ENCODE measurements at regions not wholly inside any gene's neighbourhood (a gene's known extent, or its start where the extent isn't known, plus 50 kb on each side); places are given as distances from the start of the nearest gene placed in this dataset.
"Not testable (repeated sequence)": the region's sequence is repeated elsewhere in the genome, so short reads cannot be mapped to it uniquely, and the experiment has no call there.

DNA sequence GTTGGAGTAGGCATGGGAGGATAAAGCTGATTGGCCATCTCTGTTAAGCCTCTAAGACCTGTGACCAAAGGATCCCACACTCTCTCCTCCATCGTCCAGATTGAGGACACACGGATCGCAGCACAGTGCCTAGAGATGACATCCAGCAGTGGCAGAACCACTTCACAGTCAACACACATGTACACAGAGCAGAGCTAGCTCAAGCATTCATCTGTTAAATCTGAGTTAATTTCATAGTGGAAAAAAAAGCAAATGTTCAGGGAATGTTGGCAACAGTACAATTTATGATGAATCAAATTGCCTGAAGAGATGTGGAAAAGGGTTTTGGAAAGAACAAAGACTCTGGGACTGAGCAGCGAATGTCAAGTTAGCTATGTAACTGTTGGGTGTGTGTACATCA, 108.1 kb upstream of the PLAAT1 start:
- Histone ChIP-seq H3K27me3 (ENCODE audit: low read length) (no peaks in the 10 kb centered on the region), H3K79me2 (ENCODE audit: low read length) (no peaks in the 10 kb centered on the region), H3K9me3 (ENCODE audit: low read length) (no peaks in the 10 kb centered on the region), H3K27ac (ENCODE audit: low read length) (no peak overlapping the region), H4K20me1 (ENCODE audit: insufficient read depth, low read depth, low read length) (no peaks in the 10 kb centered on the region), H3K36me3 (ENCODE audit: insufficient read depth, low read length) (no peaks in the 10 kb centered on the region), H2AFZ (ENCODE audit: low read length) (no peak overlapping the region), H3K4me3 (ENCODE audit: low read length) (no peak overlapping the region), H3K9me2 (replicated peaks; ENCODE audit: insufficient read depth, low read length) (no peaks in the 10 kb centered on the region), H3K9ac (ENCODE audit: low read length) (no peak overlapping the region), H3K4me1 (ENCODE audit: low read length) (no peaks in the 10 kb centered on the region), H3K4me2 (ENCODE audit: low read depth, low read length, poor library complexity, severe bottlenecking) (no peak overlapping the region)
- DNase-seq, result no peak

DNA sequence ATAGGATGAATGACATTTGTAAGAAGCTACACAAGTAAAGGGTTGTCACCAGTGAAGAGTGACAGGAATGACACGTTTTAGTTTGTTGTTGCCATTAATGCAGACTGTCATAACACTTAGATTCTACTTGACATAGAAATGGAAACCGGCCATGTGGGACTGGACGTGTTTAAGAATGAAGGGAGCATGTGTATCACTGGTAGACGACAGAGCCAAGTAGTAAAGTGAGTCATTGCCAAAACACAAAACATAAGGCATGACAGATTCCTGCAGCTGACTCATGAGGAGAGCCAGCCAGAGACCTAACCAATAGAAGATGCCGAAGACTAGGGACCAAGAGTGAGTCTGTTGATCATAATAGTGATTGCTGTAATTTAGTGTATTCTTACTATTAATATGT, 106.2 kb upstream of the PLAAT1 start:
- Histone ChIP-seq H4K20me1 (ENCODE audit: insufficient read depth, low read depth, low read length) (no peaks in the 10 kb centered on the region), H3K36me3 (ENCODE audit: insufficient read depth, low read length) (no peaks in the 10 kb centered on the region), H3K27ac (ENCODE audit: low read length) (no peak overlapping the region), H3K9me2 (replicated peaks; ENCODE audit: insufficient read depth, low read length) (no peaks in the 10 kb centered on the region), H3K9me3 (ENCODE audit: low read length) (no peaks in the 10 kb centered on the region), H3K79me2 (ENCODE audit: low read length) (no peaks in the 10 kb centered on the region), H3K4me1 (ENCODE audit: low read length) (no peaks in the 10 kb centered on the region), H3K4me2 (ENCODE audit: low read depth, low read length, poor library complexity, severe bottlenecking) (no peak overlapping the region), H3K27me3 (ENCODE audit: low read length) (no peaks in the 10 kb centered on the region), H3K9ac (ENCODE audit: low read length) (no peak overlapping the region), H3K4me3 (ENCODE audit: low read length) (no peak overlapping the region), H2AFZ (ENCODE audit: low read length) (no peak overlapping the region)
- DNase-seq, result no peak

DNA sequence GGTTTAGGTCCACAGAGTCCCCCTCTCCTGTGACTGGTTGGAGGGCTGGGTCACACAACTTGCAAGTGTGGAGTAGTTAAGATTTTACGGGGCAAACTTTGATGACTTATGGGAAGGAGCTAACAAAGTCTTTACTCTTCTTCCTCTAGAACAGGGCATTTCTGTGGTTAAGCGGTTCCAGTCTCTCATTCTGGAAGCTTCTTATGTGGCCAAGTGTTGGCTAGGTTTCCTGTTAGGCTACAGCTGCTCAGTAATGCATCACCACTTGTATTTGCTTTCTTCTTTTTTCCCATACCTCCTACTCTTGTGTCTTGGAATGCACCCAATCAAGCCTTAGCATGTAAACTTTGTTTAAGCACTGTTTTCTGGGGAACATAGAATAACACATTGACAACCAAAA, 100.6 kb upstream of the PLAAT1 start:
- H3K9me2 ChIP-seq (replicated peaks; ENCODE audit: insufficient read depth, low read length), result no peaks in the 10 kb centered on the region
- no peak overlapping the region for H3K4me3 ChIP-seq (ENCODE audit: low read length)
- H2AFZ ChIP-seq (ENCODE audit: low read length), result no peak overlapping the region
- no peak for DNase-seq
- no peak overlapping the region for H3K4me2 ChIP-seq (ENCODE audit: low read depth, low read length, poor library complexity, severe bottlenecking)
- no peaks in the 10 kb centered on the region for H3K79me2 ChIP-seq (ENCODE audit: low read length)
- no peaks in the 10 kb centered on the region for H3K4me1 ChIP-seq (ENCODE audit: low read length)
- H3K9me3 ChIP-seq (ENCODE audit: low read length), result no peaks in the 10 kb centered on the region
- H3K9ac ChIP-seq (ENCODE audit: low read length), result no peak overlapping the region
- H3K27me3 ChIP-seq (ENCODE audit: low read length), result no peaks in the 10 kb centered on the region
- no peaks in the 10 kb centered on the region for H3K36me3 ChIP-seq (ENCODE audit: insufficient read depth, low read length)
- no peaks in the 10 kb centered on the region for H4K20me1 ChIP-seq (ENCODE audit: insufficient read depth, low read depth, low read length)
- no peak overlapping the region for H3K27ac ChIP-seq (ENCODE audit: low read length)

DNA sequence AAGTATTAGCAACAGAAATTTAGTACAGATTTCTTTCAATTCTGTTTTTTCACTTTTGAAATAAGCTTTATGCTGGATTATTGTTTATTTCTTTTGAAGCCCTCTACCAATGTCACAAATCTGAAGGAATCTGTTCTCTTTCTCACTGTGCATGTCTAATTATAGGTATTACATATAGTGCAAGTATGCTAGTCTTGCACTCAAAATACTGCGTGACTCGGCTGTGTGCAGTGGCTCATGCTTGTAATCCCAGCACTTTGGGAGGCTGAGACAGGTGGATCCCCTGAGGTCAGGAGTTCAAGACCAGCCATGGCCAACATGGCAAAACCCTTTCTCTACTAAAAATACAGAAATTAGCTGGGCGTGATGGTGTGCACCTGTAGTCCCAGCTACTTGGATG, 95.8 kb upstream of the PLAAT1 start:
- Histone ChIP-seq H3K4me3 (ENCODE audit: low read length) (no peak overlapping the region), H3K9ac (ENCODE audit: low read length) (no peak overlapping the region), H3K4me2 (ENCODE audit: low read depth, low read length, poor library complexity, severe bottlenecking) (no peak overlapping the region), H3K79me2 (ENCODE audit: low read length) (no peaks in the 10 kb centered on the region), H3K27me3 (ENCODE audit: low read length) (no peaks in the 10 kb centered on the region), H2AFZ (ENCODE audit: low read length) (no peak overlapping the region), H3K9me2 (replicated peaks; ENCODE audit: insufficient read depth, low read length) (no peaks in the 10 kb centered on the region), H3K36me3 (ENCODE audit: insufficient read depth, low read length) (no peaks in the 10 kb centered on the region), H3K27ac (ENCODE audit: low read length) (no peak overlapping the region), H3K9me3 (ENCODE audit: low read length) (no peaks in the 10 kb centered on the region), H4K20me1 (ENCODE audit: insufficient read depth, low read depth, low read length) (no peaks in the 10 kb centered on the region), H3K4me1 (ENCODE audit: low read length) (no peaks in the 10 kb centered on the region)
- DNase-seq, result no peak

DNA sequence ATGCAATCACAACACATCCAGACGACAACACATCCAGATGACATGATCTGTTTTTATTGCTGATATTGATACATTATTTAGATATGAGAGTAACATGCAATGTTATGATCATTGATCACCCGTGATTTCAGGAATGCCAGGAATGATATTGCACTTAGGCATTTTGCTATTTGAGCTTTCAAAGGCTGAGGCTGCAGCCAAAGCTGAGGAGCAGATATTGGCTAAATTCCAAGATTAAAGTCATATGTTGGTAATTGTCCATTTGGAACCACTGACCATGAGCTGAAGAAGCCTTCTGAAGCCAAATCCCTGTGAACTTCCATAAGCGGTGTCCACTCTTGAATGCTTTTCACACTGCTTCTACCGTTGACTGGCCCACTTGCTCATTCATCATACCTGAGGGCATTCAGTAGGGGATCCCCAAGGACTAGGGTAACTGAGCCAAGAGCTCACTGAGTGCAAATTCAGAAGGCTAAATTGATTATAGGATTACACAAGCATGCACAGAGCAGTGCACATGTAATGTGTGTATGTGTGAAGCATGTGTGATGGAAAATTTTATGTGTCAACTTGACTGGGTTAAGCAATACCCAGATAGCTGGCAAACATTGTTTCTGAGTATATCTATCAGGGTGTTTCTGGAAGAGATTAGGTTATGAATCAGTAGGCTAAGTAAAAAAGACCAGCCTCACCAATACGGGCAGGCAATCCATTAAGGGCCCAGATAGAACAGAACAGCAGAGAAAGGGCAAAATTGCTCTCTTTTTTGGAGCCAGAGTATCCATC, 92.1 kb upstream of the PLAAT1 start:
- H3K36me3 ChIP-seq (ENCODE audit: insufficient read depth, low read length), result no peaks in the 10 kb centered on the region
- H3K4me2 ChIP-seq (ENCODE audit: low read depth, low read length, poor library complexity, severe bottlenecking), result no peak overlapping the region
- no peaks in the 10 kb centered on the region for H3K9me2 ChIP-seq (replicated peaks; ENCODE audit: insufficient read depth, low read length)
- no peak overlapping the region for H3K27ac ChIP-seq (ENCODE audit: low read length)
- no peaks in the 10 kb centered on the region for H4K20me1 ChIP-seq (ENCODE audit: insufficient read depth, low read depth, low read length)
- no peak overlapping the region for H2AFZ ChIP-seq (ENCODE audit: low read length)
- H3K9ac ChIP-seq (ENCODE audit: low read length), result no peak overlapping the region
- H3K4me3 ChIP-seq (ENCODE audit: low read length), result no peak overlapping the region
- no peaks in the 10 kb centered on the region for H3K79me2 ChIP-seq (ENCODE audit: low read length)
- H3K4me1 ChIP-seq (ENCODE audit: low read length), result no peaks in the 10 kb centered on the region
- no peak for DNase-seq
- no peaks in the 10 kb centered on the region for H3K9me3 ChIP-seq (ENCODE audit: low read length)
- H3K27me3 ChIP-seq (ENCODE audit: low read length), result no peaks in the 10 kb centered on the region

DNA sequence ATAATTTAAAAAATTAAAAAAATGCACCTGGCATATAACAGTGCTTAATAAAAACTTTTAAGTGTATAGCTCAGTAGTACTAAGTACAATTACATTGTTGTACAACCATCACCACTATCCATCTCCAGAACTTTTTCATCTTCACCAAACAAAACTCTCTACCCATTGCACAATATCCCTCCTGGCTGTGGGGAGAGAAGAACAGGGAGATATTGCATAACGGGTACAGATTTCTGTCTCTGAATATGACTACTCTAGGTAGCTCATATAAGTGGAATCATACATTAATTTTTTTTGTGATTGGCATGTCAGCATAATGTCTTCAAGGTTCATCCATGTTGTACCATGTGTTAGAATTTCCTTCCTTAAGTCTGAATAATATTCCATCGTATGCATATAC, 91.0 kb upstream of the PLAAT1 start:
- Histone ChIP-seq H3K27ac (ENCODE audit: low read length) (no peak overlapping the region), H3K36me3 (ENCODE audit: insufficient read depth, low read length) (no peaks in the 10 kb centered on the region), H3K9me3 (ENCODE audit: low read length) (no peaks in the 10 kb centered on the region), H3K4me2 (ENCODE audit: low read depth, low read length, poor library complexity, severe bottlenecking) (no peak overlapping the region), H3K27me3 (ENCODE audit: low read length) (no peaks in the 10 kb centered on the region), H3K4me1 (ENCODE audit: low read length) (no peaks in the 10 kb centered on the region), H3K9me2 (replicated peaks; ENCODE audit: insufficient read depth, low read length) (no peaks in the 10 kb centered on the region), H3K9ac (ENCODE audit: low read length) (no peak overlapping the region), H3K79me2 (ENCODE audit: low read length) (no peaks in the 10 kb centered on the region), H2AFZ (ENCODE audit: low read length) (no peak overlapping the region), H3K4me3 (ENCODE audit: low read length) (no peak overlapping the region), H4K20me1 (ENCODE audit: insufficient read depth, low read depth, low read length) (no peaks in the 10 kb centered on the region)
- no peak for DNase-seq

DNA sequence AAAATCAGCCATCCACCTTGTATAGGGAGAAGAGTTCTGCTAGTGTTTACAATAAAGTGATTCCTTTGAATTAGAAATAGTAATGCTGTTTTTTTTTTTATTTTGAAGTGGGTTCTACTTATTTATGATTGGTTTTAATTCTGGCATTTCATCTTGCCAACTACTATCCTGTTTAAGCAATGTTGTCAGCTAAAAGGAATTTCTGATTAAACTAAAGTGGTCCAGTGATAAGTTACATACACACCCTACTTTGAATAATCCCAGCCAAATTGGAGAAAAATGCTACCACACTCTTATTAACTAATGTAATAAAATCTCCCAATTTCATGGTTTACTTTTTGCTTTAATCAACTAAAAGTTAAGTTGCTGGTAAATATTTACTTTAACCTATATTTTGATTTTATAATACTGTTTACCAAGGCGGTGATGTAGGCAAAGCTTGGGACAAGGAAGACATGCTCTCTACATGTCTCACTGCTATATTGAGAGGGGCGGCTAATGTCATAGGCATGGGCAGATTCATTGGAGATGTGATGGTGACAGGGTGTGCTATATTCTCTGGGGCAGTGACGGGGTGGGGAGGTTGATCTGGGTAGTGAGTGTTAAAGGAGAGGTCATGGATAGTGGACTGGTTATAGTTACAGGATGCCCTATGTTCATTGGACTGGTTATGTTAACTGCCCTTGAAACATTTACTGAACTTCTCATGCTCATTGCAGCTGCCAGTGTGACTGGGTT, 85.8 kb upstream of the PLAAT1 start:
- not testable (repeated sequence) for DNase-seq; H3K27ac ChIP-seq (ENCODE audit: low read length); H2AFZ ChIP-seq (ENCODE audit: low read length); H3K27me3 ChIP-seq (ENCODE audit: low read length); H3K36me3 ChIP-seq (ENCODE audit: insufficient read depth, low read length); H3K9me3 ChIP-seq (ENCODE audit: low read length); H4K20me1 ChIP-seq (ENCODE audit: insufficient read depth, low read depth, low read length); H3K9ac ChIP-seq (ENCODE audit: low read length); H3K9me2 ChIP-seq (replicated peaks; ENCODE audit: insufficient read depth, low read length); H3K79me2 ChIP-seq (ENCODE audit: low read length); H3K4me3 ChIP-seq (ENCODE audit: low read length); H3K4me1 ChIP-seq (ENCODE audit: low read length); H3K4me2 ChIP-seq (ENCODE audit: low read depth, low read length, poor library complexity, severe bottlenecking)

DNA sequence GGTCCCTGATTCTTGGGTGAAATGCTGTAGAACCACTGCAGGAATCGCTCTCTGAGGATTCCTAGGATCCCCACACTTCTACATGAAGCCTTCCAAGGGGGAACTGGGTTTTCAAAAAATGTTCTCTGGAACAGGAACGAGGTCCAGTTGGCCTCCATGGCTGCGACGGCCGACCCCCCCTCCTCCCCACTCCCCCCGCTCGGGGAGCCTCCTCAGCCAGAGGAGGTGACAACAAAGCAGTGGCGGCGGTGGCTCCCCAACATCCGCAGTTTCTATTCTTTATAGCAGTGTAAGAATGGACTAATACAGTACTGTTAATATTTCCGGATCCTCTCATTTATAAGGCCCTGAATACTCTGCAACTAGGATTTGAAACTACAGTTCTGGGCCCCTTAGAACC, 84.0 kb upstream of the PLAAT1 start:
- Histone ChIP-seq H4K20me1 (ENCODE audit: insufficient read depth, low read depth, low read length) (no peaks in the 10 kb centered on the region), H3K79me2 (ENCODE audit: low read length) (no peaks in the 10 kb centered on the region), H3K9ac (ENCODE audit: low read length) (no peak overlapping the region), H3K4me2 (ENCODE audit: low read depth, low read length, poor library complexity, severe bottlenecking) (no peak overlapping the region), H3K36me3 (ENCODE audit: insufficient read depth, low read length) (no peaks in the 10 kb centered on the region), H3K9me2 (replicated peaks; ENCODE audit: insufficient read depth, low read length) (no peaks in the 10 kb centered on the region), H3K4me3 (ENCODE audit: low read length) (no peak overlapping the region), H3K9me3 (ENCODE audit: low read length) (no peaks in the 10 kb centered on the region), H3K27ac (ENCODE audit: low read length) (no peak overlapping the region), H3K27me3 (ENCODE audit: low read length) (no peaks in the 10 kb centered on the region), H2AFZ (ENCODE audit: low read length) (no peak overlapping the region), H3K4me1 (ENCODE audit: low read length) (no peaks in the 10 kb centered on the region)
- DNase-seq, result no peak
